GM12878 (cell line): ENCODE measurements at regions not wholly inside any gene's neighbourhood (a gene's known extent, or its start where the extent isn't known, plus 50 kb on each side); places are given as distances from the start of the nearest gene placed in this dataset.

Experiments
- ATAC-seq: fragments of 200-7000 bp; cut with Tn5 transposase; 3 replicates; pipeline ENCODE4 v1.9.1; 2020; ENCODE audit warnings: mild to moderate bottlenecking, moderate library complexity
- BruUV-seq: library from RNA; stranded (reverse); fragments of 400-500 nt; replicated peaks from 2 replicates; lab custom pipeline; 2021; lab: Mats Ljungman, UMichigan
- CTCF ChIA-PET: fragments of 300-600 bp; sonication (Branson Sonifier 250); formaldehyde crosslinking; extraction: SDS; loops from one replicate; lab custom pipeline; 2021; ENCODE audit warnings: inconsistent platforms; lab: Yijun Ruan, JAX
- POLR2A ChIA-PET: fragments of 350-600 bp; formaldehyde crosslinking; extraction: SDS; loops from one replicate; lab custom pipeline; 2021; ENCODE audit warnings: inconsistent platforms; lab: Charles Lee
- RAD21 ChIA-PET: fragments of 300-600 bp; sonication (Branson Sonifier 250); formaldehyde crosslinking; loops from one replicate; lab custom pipeline; 2023; ENCODE audit warnings: antibody characterized with exemption; ENCODE audit not compliant: unreplicated experiment; lab: Charles Lee
- SMC1A ChIA-PET: fragments of 300-600 bp; sonication (Branson Sonifier 250); formaldehyde crosslinking; loops from one replicate; lab custom pipeline; 2023; ENCODE audit not compliant: unreplicated experiment, uncharacterized antibody; lab: Charles Lee
- DNase-seq: peaks from one replicate; pipeline ENCODE4 v3.0.0-alpha.2; 2011; ENCODE audit warnings: low read depth, low spot score
- FAIRE-seq: peaks from 3 replicates; lab custom pipeline; 2011; peaks lifted over from hg19 to GRCh38; lab: Jason Lieb, UNC
- H2AFZ ChIP-seq: 2 replicates; pipeline ENCODE4 v1.6.0; 2011; ENCODE audit warnings: low read depth, low read length, control low read depth; ENCODE audit not compliant: control insufficient read depth
- H3K27ac ChIP-seq: 2 replicates; pipeline ENCODE4 v1.5.1; 2011; ENCODE audit warnings: control low read depth; ENCODE audit not compliant: control insufficient read depth, insufficient read depth
- H3K27me3 ChIP-seq, 2 experiments: replicated peaks in 1 of 2; 2 replicates each; pipeline versions ENCODE4 v1.6.0 to v1.6.1; 2011; ENCODE audit warnings: low read length in 1 of 2; ENCODE audit not compliant: control insufficient read depth in 2 of 2, insufficient read depth in 2 of 2
- H3K36me3 ChIP-seq, 2 experiments: 2 replicates each; pipeline ENCODE4 v1.5.1; 2011; ENCODE audit warnings: low read length in 1 of 2; ENCODE audit not compliant: control insufficient read depth in 2 of 2, insufficient read depth in 2 of 2
- H3K4me1 ChIP-seq: 2 replicates; pipeline ENCODE4 v1.6.1; 2011; ENCODE audit warnings: mild to moderate bottlenecking, low read length, moderate library complexity, mixed read lengths; ENCODE audit not compliant: control insufficient read depth, insufficient read depth
- H3K4me2 ChIP-seq: 2 replicates; pipeline ENCODE4 v1.6.0; 2011; ENCODE audit warnings: control low read depth; ENCODE audit not compliant: control insufficient read depth, insufficient read depth
- H3K4me3 ChIP-seq: fragments of 200-600 bp; sonication (generic); 2 replicates; pipeline ENCODE4 v1.5.1; 2016
- H3K79me2 ChIP-seq: 2 replicates; pipeline ENCODE4 v1.6.0; 2011; ENCODE audit warnings: low read length; ENCODE audit not compliant: control insufficient read depth, insufficient read depth
- H3K9ac ChIP-seq: 2 replicates; pipeline ENCODE4 v1.8.0; 2011; ENCODE audit warnings: low read length, control low read depth, mixed read lengths; ENCODE audit not compliant: control insufficient read depth, insufficient read depth
- H3K9me3 ChIP-seq: replicated peaks from 3 replicates; pipeline ENCODE4 v1.5.1; 2011; ENCODE audit warnings: mild to moderate bottlenecking, low read length; ENCODE audit not compliant: control insufficient read depth, insufficient read depth
- H4K20me1 ChIP-seq: 2 replicates; pipeline ENCODE4 v1.6.0; 2011; ENCODE audit not compliant: control insufficient read depth, insufficient read depth
- ATF7 ChIP-seq: fragments of 450-650 bp; IDR thresholded peaks from 2 replicates; pipeline ENCODE4 v1.6.1; 2016; ENCODE audit warnings: low read depth, mild to moderate bottlenecking
- BCL11A ChIP-seq: IDR thresholded peaks from 2 replicates; pipeline ENCODE4 v1.6.1; 2011; ENCODE audit warnings: low read depth, low read length
- BHLHE40 ChIP-seq, 2 experiments: fragments of 450-650 bp in 1 of 2; IDR thresholded peaks; 2 replicates each; pipeline ENCODE4 v1.6.1; 2011 to 2017; ENCODE audit warnings: low read depth in 2 of 2, borderline replicate concordance in 1 of 2, improper control_type of control experiment in 1 of 2, low read length in 1 of 2, mild to moderate bottlenecking in 1 of 2
- CHD2 ChIP-seq: IDR thresholded peaks from 2 replicates; pipeline ENCODE4 v1.6.1; 2011; ENCODE audit warnings: low read depth, low read length, improper control_type of control experiment, borderline replicate concordance
- ESRRA ChIP-seq: IDR thresholded peaks from 2 replicates; pipeline ENCODE4 v1.6.1; 2012; ENCODE audit warnings: mild to moderate bottlenecking, low read length, improper control_type of control experiment
- FOS ChIP-seq: IDR thresholded peaks from 3 replicates; pipeline ENCODE4 v1.6.1; 2011; ENCODE audit warnings: borderline replicate concordance; ENCODE audit not compliant: insufficient read length; ENCODE audit errors: extremely low read depth
- IRF5 ChIP-seq: fragments of 450-650 bp; IDR thresholded peaks from 2 replicates; pipeline ENCODE4 v1.6.1; 2017; ENCODE audit warnings: borderline replicate concordance
- KAT2A ChIP-seq: conservative IDR thresholded peaks from 2 replicates; pipeline ENCODE4 v1.6.1; 2011; ENCODE audit warnings: low read depth, low read length; ENCODE audit not compliant: control insufficient read depth
- MTA2 ChIP-seq: fragments of 450-650 bp; IDR thresholded peaks from 2 replicates; pipeline ENCODE4 v1.6.1; 2016; ENCODE audit warnings: low read depth, mild to moderate bottlenecking, moderate library complexity
- MYC ChIP-seq: IDR thresholded peaks from 2 replicates; pipeline ENCODE4 v1.6.1; 2011; ENCODE audit warnings: mild to moderate bottlenecking, low read length, moderate library complexity, inconsistent platforms; ENCODE audit not compliant: insufficient read depth, insufficient replicate concordance, insufficient read length, severe bottlenecking
- PKNOX1 ChIP-seq: fragments of 450-650 bp; IDR thresholded peaks from 2 replicates; pipeline ENCODE4 v1.6.1; 2016; ENCODE audit warnings: mild to moderate bottlenecking
- RAD21 ChIP-seq: IDR thresholded peaks from 2 replicates; pipeline ENCODE4 v1.6.1; 2011; ENCODE audit warnings: mild to moderate bottlenecking, low read depth, low read length, moderate library complexity; ENCODE audit not compliant: insufficient read depth
- RB1 ChIP-seq: fragments of 450-650 bp; formaldehyde crosslinking; IDR thresholded peaks from 2 replicates; pipeline ENCODE4 v1.6.1; 2017; ENCODE audit warnings: mild to moderate bottlenecking, borderline replicate concordance
- ZBTB4 ChIP-seq: fragments of 450-650 bp; formaldehyde crosslinking; IDR thresholded peaks from 2 replicates; pipeline ENCODE4 v1.4.0; 2022; ENCODE audit warnings: mild to moderate bottlenecking, moderate library complexity
- ZNF592 ChIP-seq: fragments of 450-650 bp; IDR thresholded peaks from 2 replicates; pipeline ENCODE4 v1.6.1; 2017; ENCODE audit warnings: mild to moderate bottlenecking, moderate library complexity
- ZZZ3 ChIP-seq: IDR thresholded peaks from 2 replicates; pipeline ENCODE4 v1.6.1; 2011; ENCODE audit warnings: low read depth; ENCODE audit not compliant: control insufficient read depth, insufficient read length
- WGBS: methylation state at CpG from one replicate; pipeline ENCODE4 v1.1.6; 2016; ENCODE audit warnings: low lambda C conversion rate; ENCODE audit not compliant: insufficient replicate concordance, insufficient coverage; ENCODE audit errors: missing lambda C conversion rate; 5-methylcytosine and 5-hydroxymethylcytosine counted together
- in situ Hi-C: fragments of 300-500 bp; cut with MboI; formaldehyde crosslinking; loops from 9 replicates; pipeline ENCODE4 v1.14.3; 2018; ENCODE audit warnings: mixed read lengths
- intact Hi-C: fragments of 100-400 bp; cut with micrococcal nuclease; formaldehyde crosslinking; loops from one replicate; pipeline ENCODE4 v1.14.2; 2022; ENCODE audit not compliant: unreplicated experiment

- H3K9me3 ChIP-seq, result no peaks in the 10 kb centered on the region
- H3K27ac ChIP-seq, result no peak overlapping the region
- H3K4me3 ChIP-seq, result no peak overlapping the region
- 0% methylated on average over 1 of the region's 1 CpG for WGBS
- DNase-seq (no peak), FAIRE-seq (no peak), ATAC-seq (no peak)
- in situ Hi-C loops, result no loop called here
- BruUV-seq, result no TSS peak
- H3K4me2 ChIP-seq, result no peak overlapping the region
- POLR2A ChIA-PET, result no interaction called here
- CTCF ChIA-PET, result no interaction called here
- H2AFZ ChIP-seq, result no peak overlapping the region
- H3K27me3 ChIP-seq, result no peaks in the 10 kb centered on the region
- no peaks in the 10 kb centered on the region for H4K20me1 ChIP-seq
- TF ChIP-seq ZBTB4 (CRISPR knock-in tag) (no peak), ZNF592 (no peak), BCL11A (no peak), IRF5 (no peak), CHD2 (no peak), RAD21 (no peak), ESRRA (no peak), PKNOX1 (no peak), MYC (no peak), FOS (no peak), MTA2 (no peak), ZZZ3 (no peak), RB1 (no peak), KAT2A (no peak), BHLHE40 (IDR thresholded peaks at IDR 0.05; ENCODE audit: borderline replicate concordance in 1 of 2, low read depth in 2 of 2, low read length in 1 of 2) (no peak), ATF7 (no peak)
- TF ChIP-seq, all 136 proteins: peak for 0
- ChIA-PET SMC1A (no interaction called here), RAD21 (no interaction called here)
- intact Hi-C loops, result no loop called here
- H3K79me2 ChIP-seq, result no peaks in the 10 kb centered on the region
- no peaks in the 10 kb centered on the region for H3K36me3 ChIP-seq
- no peaks in the 10 kb centered on the region for H3K4me1 ChIP-seq
- no peak overlapping the region for H3K9ac ChIP-seq
Measured at GRCh38 chr20:39163993-39164392, 201.8 kb downstream of the DHX35 start.
